NOMO-1 (cell line): ENCODE measurements at regions not wholly inside any gene's neighbourhood (a gene's known extent, or its start where the extent isn't known, plus 50 kb on each side); places are given as distances from the start of the nearest gene placed in this dataset.
"Not testable (repeated sequence)": the region's sequence is repeated elsewhere in the genome, so short reads cannot be mapped to it uniquely, and the experiment has no call there.

Experiments
- DNase-seq, 2 experiments: peaks; one replicate each; lab custom pipeline; 2025; ENCODE audit not compliant: unreplicated experiment in 2 of 2; lab: John Stamatoyannopoulos, UW

DNA sequence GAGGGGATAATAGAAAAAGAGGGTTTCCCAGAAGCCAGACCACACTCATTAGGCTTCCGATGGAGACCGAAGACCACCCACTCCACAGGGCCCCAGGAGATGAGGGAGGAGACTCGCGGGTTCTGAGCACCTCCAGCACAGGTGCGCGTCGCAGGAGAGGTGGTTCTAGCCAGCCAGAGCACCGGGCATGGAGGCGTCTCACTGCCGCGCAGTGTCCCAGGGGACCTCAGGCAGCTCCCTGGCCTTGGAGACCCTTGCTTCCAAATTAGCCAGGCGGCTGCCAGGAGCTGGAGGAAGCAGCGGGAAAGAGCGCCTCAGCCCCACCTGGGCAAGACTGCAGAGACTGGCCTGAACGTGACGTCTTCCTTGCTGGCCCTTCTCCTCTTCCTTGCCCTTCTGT lies 115.4 kb upstream of the FBXL7 start:
- DNase-seq: no peak

DNA sequence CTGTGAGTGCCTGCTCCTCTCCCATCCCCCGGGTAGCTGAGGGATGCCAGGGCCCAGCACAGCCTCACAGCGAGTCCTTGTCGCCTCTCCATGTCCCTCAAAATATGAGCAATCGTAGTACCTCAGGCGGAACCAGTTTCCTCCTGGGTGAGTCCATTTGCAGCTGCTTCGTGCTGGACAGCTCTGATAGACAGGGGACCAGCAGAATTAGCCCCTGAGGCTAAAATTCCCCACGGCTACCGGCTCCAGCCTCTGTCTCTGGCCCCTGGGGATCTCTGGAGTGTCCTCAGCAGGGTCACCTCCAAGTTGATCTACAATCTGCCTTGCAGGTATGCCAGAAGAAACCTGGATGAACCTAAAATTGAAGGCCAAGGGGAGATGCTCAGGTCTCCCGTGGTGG lies 115.8 kb upstream of the FBXL7 start:
- DNase-seq: no peak

DNA sequence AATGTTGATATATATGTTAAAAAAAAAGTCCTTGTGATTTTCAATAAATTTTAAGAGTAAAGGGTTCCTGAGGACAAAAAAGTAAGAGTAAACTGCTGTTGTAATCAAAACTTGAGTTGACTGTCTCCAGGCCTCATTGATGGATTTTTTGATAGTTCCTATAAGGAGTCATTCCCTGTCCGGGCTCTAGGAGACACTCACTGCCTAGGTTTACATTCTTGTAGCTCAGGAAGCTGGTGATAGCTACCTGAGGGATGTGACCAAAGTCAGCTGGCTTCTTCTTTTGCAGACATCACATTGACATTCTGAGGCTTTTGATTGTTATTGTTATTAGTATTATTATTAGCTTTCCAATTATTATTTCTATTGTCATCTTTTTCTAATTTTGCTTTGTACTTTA lies 116.5 kb upstream of the FBXL7 start:
- no peak for DNase-seq

DNA sequence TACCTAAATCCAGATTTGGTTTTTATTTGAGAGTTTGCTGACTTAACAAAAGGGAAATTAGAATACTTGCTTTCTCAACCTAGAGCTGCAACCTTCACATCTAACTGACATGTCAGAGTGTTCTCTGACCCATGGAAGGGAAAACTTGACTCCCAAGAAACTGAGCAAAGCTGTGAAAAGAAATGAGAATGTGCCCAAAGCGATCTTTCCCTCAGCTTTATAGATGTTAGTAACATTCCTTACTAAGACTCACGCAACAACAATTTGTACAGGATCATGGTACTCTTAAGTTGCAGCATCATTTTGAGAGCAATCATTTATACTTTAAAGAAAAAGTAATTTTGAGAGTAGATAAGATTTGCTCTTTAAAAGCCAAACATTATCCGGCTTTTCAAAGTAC lies 117.0 kb upstream of the FBXL7 start:
- DNase-seq: no peak

DNA sequence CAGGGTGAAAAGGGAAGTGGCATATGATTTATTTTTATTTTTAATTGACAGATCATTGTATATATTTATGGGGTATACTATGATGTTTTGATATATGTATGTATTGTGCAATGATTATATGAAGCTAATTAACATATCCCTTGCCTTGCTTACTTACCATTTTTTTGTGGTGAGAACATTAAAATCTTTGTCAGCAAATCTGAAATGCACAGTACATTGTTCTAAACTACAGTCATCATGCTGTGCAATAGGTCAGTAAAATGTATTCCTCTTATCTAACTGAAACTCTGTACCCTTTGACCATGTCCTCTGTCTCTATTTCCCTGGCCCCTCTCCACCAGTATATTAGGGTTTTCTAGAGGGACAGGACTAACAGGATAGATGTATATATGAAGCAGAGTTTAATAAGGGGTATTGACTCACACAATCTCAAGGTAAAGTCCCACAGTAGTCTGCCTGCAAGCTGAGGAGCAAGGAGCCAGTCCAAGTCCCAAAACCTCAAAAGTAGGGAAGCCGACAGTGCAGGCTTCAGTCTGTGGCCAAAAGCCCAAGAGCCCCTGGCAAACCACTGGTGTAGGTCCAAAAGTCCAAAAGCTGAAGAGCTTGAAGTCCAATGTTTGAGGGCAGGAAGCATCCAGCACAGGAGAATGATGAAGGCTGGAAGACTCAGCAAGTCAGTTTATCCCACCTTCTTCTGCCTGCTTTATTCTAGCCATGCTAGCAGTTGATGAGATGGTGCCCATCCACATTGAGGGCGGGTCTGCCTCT lies 122.2 kb upstream of the FBXL7 start:
- DNase-seq: no peak

DNA sequence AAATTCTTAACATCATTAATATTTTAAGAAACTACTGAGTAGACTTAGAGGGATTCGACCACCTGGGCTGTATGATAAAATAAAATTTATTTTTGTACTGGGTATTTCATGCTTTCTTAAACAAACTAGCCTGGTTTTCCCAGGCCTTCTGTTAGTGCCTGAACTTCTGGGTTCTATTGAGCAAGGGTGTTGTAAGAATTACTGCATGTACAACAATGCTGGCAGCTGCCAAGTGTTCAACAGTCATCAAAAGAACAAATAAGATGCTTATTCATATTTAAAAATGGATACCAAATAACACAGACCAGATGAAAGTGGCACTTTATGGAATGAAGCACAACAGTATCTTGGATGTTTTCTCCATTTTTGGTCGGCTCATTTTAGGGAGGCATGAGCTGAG lies 123.2 kb upstream of the FBXL7 start:
- no peak for DNase-seq

DNA sequence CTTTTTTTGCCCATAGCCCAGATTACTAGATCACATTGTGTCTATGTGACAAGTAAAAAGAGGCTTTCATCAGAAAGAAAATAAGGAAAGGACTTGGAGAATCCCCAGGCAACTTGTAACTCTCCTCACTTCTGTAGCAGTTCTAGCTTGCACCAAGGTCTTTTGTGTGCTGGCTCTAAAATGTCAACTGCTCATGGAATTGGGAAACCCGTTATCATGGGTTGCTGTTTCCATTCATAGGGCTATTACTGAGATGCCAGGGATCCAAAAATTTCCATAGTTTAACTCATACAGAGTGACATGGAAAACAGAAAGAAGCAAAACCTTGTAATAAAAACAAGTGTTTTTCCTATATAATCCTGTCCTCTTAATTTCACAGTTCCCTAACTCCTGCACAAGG lies 123.9 kb upstream of the FBXL7 start:
- no peak for DNase-seq

DNA sequence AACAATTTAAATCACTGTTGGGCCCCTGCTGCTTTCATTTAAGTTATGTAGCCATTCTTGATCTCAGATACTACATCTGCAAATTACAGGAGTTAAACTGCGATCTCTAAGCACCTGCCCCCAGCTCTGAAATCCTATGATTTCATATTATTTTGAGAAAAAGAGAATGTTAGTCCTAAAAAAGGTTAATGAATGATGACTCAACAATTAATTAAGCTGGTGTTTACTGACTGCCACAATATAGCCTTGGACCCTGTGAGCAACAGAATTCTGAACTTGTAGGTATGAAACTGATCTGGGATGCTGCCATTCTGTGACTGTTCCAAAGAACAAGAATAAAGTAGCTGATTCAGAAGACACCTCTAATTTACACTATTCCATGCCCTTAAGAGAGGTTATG lies 124.4 kb upstream of the FBXL7 start:
- DNase-seq: no peak

DNA sequence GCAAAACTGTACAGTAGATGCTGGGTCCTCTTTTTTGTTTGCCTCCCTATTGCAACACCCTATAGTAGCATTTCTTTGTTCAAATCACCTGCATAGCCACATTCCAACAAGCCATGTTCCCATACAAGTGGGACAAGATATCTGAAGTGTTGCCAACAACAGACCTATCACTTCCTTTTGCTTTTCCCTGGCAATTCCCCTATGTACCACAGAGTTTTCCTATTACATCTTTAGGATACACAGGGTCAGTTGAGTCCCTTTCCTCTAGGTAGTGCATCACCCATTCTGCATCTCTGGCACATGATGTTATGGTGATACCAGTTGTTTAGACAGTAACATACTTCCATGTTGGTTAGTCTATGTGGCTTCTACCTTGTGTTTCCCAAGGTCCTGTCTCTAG lies 125.1 kb upstream of the FBXL7 start:
- no peak for DNase-seq

DNA sequence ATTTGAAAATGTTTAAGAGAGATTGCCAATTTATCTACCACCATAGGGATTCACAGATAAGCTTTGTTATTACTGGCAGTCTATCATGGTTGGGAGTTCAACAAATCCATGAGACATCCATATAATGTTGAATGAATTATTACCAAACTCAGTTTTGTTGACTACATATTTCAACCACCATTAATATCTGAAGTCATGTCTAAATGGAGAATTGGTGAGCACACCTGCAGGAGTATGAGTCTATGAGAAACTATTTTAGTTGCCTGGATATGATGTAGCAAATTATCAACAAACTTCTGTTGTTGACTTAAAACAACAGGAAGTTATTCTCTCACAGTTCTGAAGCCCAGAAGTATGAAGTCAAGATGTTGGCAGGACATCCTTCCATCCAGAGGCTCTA lies 126.8 kb upstream of the FBXL7 start:
- DNase-seq: no peak

DNA sequence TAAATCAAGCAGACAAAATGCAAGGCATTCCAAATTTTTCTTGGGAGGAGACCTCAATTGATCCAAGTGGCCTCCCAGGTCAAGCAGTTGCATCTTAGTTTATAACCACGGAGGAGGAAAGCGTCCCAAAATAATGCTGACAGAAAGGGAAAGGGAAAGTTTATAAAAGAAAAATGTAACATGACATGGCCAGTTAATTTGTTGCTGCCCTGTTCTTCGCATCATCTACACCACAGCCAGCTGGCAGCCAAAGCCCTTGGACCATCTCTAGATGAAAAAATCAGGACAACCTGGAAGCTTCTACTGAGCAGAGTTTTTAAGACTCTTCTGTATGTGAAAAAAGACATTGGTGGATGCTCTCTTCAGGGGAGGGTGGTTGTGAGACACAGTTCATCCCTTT lies 128.8 kb upstream of the FBXL7 start:
- no peak for DNase-seq

DNA sequence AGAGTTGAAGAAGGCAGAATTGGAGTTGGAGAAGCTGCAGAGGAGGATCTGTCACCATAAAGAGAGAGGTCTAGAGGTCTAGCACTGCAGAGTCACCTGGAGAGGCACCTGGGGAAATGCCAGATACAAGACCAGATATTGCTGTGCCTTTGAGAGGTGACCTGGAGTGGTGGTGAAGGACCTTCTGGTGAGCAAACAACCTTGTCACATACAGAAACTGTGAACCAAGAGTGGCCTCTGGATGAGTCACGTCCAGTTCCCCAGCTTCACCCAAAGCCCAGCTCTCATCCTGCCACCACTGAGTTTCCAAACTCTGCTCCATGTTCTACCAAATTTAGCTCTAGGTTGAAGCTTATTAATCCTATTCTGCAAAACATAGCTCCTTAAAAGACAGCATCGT lies 131.1 kb upstream of the FBXL7 start:
- DNase-seq: no peak

DNA sequence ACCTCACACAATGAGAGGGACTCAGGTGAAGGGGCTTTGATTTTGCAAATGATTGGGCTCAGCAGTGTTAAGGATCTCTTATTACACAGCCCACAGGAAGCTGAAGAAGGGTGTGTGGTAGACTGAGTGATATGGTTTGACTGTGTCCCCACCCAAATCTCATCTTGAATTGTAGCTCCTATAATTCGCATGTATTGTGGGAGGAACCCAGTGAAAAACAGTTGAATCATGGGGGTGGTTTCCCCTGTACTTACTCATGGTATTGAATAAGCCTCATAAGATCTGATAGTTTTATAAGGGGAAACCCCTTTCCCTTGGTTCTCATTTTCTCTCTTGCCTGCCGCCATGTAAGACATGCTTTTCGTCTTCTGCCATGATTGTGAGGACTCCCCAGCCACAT lies 132.5 kb upstream of the FBXL7 start:
- DNase-seq: no peak

DNA sequence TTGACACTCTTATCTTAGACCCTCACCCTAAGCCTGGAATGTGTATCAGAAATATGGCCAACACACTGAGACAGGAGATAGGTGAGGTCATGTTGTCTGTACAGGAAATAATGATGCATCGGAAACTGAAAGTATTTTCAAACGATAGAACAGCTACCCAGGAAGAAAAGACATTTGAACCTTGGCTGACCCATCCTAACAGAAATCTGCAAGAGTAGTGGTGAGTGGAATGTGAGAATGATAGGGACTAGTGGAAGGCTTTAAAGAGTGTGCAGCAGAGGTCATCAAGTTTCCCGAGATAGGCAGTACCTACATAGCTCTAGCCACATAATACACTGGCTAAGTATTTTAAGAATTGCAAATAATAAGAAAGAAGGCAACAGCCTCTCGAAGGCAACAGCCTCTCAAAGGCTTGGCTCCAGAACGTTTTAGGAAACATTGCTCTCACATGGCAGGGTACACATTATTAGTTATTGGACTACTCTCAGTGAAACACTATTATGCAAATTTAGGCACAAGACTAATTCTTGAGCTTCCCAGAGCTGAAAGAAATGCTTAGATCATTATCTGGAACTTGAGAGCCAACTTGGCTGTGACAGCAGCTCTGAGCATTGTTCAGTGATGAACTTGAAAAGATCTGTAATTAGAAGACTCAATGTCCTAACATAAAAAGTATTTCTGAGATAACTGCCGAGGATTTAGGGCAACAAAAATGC lies 133.1 kb upstream of the FBXL7 start:
- DNase-seq: no peak

DNA sequence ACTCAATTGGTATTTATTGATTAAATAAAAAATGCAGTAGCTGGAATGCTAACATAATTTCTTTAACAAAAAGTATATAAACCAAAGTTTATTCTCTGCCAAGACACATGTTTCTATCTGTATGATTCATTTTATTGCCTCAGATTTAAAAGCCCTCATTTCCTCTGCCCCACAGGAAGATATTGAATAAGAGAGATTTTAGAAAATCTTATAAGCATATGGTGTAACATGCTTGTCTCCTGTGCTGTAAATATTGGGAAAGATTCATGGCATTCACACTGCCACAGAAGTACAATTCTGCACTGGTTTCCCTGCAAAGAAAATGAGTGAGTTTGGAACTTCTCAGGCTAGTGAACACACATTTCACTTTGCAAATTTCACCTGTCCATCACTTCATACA lies 134.9 kb upstream of the FBXL7 start:
- DNase-seq: no peak

DNA sequence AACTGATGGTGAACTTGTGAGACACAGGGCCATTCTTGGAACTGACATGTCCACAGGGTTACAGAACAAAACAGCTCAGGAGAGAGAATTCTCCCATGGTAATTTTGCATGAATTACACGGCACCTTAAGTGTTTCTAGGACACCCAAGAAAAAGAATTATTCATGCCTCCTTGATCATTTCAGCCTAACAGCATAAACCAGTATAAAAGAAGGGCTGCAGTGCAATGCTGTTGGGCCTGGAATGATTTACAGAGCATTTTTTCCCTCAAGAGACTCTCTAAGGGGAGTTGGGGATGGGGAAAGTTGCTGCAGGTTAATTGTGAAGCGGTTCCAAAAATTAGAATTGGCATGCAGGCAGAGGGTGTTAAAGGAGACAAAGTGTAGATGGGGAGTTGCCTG lies 136.4 kb upstream of the FBXL7 start:
- no peak for DNase-seq

DNA sequence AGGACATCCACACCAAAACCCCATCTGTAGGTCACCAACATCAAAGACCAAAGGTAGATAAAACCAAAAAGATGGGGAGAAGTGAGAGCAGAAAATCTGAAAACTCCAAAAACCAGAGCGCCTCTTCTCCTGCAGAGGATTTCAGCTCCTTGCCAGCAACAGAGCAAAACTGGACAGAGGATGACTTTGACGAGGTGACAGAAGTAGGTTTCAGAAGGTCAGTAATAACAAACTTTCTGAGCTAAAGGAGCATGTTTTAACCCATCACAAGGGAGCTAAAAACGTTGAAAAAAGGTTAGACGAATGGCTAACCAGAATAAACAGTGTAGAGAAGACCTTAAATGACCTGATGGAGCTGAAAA lies 142.9 kb upstream of the FBXL7 start:
- not testable (repeated sequence) for DNase-seq

DNA sequence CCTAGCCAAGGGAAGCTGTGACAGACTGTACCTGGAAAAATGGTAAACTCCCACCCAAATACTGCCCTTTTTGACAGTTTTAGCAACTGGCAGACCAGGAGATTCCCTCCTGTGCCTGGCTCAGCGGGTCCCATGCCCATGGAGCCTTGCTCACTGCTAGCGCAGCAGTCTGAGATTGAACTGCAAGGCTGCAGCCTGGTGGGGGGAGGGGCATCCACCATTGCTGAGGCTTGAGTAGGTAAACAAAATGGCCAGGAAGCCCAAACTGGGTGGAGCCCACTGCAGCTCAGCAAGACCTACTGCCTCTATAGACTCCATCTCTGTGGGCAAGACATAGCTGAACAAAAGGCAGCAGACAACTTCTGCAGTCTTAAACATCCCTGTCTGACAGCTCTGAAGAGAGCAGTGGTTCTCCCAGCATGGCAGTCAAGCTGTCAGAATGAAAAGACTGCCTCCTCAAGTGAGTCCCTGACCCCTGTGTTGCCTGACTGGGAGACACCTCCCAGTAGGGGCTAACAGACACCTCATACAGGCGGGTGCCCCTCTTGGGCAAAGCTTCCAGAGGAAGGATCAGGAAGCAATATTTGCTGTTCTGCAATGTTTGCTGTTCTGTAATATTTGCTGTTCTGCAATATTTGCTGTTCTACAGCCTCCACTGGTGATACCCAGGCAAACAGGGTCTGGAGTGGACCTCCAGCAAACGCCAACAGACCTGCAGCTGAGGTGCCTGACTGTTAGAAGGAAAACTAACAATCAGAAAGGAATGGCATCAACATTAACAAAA lies 143.5 kb upstream of the FBXL7 start:
- not testable (repeated sequence) for DNase-seq

DNA sequence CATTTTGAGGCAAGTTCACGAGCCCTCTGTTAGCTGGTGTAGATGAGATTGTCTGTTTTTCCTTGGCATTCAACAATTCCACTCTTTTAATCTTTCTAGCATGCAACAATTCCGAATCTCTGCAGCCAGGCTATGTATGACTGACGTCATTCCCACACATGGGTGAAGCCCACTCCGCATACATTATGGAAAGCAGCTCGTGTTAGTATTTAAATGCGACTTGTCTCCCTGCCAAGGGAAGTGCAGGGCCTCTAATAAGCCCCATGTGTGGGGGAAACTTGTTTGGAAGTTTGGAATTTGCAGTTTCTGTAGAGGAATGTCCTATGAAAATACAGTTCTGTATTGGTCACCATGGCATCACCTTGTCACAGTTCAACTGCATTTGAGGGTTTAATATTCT lies 146.0 kb upstream of the FBXL7 start:
- DNase-seq: no peak

DNA sequence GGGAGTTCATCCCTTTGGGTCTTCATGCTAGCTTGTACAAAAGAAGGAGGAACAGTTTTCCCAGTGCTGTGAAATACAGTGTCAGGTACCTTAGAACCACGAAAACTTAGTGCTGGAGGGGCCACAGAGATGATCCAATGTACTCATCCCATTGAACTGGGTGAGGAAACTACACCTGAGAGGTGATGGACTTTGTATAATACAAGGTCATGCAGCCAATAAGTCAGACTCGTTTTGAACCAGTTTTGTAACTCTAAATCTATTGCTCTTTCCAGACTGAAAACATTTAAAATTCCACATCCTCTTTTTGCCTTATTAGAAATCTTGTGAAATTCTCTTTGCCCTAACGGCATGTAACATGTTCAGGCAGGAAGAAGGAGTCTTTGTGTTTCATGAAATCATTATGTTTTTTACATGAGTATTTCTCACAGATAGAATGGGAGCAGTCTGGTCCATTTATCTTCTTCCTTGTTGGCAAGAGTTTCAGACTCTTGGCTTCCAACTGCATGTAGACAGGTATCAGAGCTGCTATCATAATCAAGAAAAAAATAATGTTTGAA lies 146.8 kb upstream of the FBXL7 start:
- DNase-seq: peak; percentile 41 to 72

DNA sequence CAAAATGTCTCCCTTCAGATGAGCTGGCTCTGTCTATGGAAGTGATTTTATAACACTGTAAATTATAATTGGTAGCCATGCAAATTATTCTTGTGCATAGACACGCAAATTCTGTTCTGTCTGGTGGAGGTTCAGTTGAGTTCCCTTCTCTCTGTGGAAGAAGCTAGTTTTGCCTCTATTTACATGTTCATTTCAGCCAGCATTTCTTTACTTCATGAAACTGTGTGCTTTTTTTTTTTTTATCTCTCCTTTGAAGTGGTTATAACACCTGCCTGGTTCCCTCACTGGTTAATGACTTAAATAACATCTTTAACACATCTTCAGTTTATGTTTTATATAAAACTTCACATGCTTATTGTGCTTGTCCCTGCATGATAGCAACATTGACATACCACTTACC lies 149.4 kb upstream of the FBXL7 start:
- no peak for DNase-seq

DNA sequence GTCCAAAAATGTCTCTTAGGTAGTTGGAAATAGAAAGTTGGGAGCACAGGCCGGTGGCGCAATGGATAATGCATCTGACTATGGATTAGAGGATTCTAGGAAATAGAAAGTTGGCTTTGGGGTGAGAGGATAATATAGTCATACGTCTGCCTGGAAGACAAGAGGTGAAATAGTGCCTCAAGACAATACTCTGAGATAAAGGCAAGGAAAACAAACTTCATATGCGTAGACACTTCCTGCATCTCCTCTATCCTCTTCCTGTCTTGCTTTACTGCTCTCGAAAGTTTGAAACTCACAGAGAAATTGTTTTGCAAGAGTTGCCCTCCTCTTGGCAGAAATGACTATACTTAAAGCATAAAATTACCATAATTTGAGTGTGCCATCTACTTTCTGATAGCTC lies 153.2 kb upstream of the FBXL7 start:
- no peak for DNase-seq
